H1 (cell line): ENCODE measurements at regions not wholly inside any gene's neighbourhood (a gene's known extent, or its start where the extent isn't known, plus 50 kb on each side); places are given as distances from the start of the nearest gene placed in this dataset.

Experiments
- HDAC2 ChIP-seq, 2 experiments: fragments of 300-600 bp in 1 of 2; sonication (generic) in 1 of 2; IDR thresholded peaks; 2 replicates each; pipeline ENCODE4 v1.6.1; 2011 to 2012; ENCODE audit warnings: low read depth in 2 of 2, low read length in 2 of 2, mild to moderate bottlenecking in 2 of 2, moderate library complexity in 2 of 2, borderline replicate concordance in 1 of 2, inconsistent platforms in 1 of 2
- JUN ChIP-seq: IDR thresholded peaks from 2 replicates; pipeline ENCODE4 v1.6.1; 2011; ENCODE audit warnings: low read depth, mild to moderate bottlenecking, improper control_type of control experiment, low read length
- KDM4A ChIP-seq: IDR thresholded peaks from one replicate; pipeline ENCODE4 v1.7.1; 2012; ENCODE audit warnings: low read depth, mild to moderate bottlenecking, moderate library complexity, low read length, inconsistent platforms; ENCODE audit not compliant: severe bottlenecking
- NRF1 ChIP-seq: IDR thresholded peaks from 2 replicates; pipeline ENCODE4 v1.6.1; 2011; ENCODE audit warnings: mild to moderate bottlenecking, low read depth, low read length, improper control_type of control experiment
- TF ChIP-seq, protein P1 (sequence below): IDR thresholded peaks from 2 replicates; pipeline ENCODE4 v1.6.1; 2012; ENCODE audit warnings: low read length, inconsistent platforms

- TF ChIP-seq, protein P1, sequence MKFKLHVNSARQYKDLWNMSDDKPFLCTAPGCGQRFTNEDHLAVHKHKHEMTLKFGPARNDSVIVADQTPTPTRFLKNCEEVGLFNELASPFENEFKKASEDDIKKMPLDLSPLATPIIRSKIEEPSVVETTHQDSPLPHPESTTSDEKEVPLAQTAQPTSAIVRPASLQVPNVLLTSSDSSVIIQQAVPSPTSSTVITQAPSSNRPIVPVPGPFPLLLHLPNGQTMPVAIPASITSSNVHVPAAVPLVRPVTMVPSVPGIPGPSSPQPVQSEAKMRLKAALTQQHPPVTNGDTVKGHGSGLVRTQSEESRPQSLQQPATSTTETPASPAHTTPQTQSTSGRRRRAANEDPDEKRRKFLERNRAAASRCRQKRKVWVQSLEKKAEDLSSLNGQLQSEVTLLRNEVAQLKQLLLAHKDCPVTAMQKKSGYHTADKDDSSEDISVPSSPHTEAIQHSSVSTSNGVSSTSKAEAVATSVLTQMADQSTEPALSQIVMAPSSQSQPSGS, result no peak
- TF ChIP-seq KDM4A, result no peak
- no peak for TF ChIP-seq NRF1
- no peak for TF ChIP-seq HDAC2 (IDR thresholded peaks at IDR 0.05; ENCODE audit: borderline replicate concordance in 1 of 2, low read depth in 2 of 2, low read length in 2 of 2)
- no peak for TF ChIP-seq JUN
These were observed 1249.4 kb downstream of the ADGRL3 start (continued) for GRCh38 chr4:62449538-62449937.
